Suprapubic skin (tissue), 4 donors: ENCODE measurements at regions not wholly inside any gene's neighbourhood (a gene's known extent, or its start where the extent isn't known, plus 50 kb on each side); places are given as distances from the start of the nearest gene placed in this dataset.

Experiments used
- DNase-seq, 2 donors: peaks; one replicate each; pipeline ENCODE4 v3.0.0-alpha.2; 2019; ENCODE audit warnings: low spot score in 2 of 2
- H3K27ac ChIP-seq: fragments of 200-600 bp; sonication (generic); one replicate; pipeline ENCODE4 v1.5.1; 2019
- H3K27me3 ChIP-seq: fragments of 200-600 bp; sonication (generic); one replicate; pipeline ENCODE4 v1.5.1; 2019
- H3K36me3 ChIP-seq: fragments of 200-600 bp; sonication (generic); one replicate; pipeline ENCODE4 v1.5.1; 2019
- H3K4me1 ChIP-seq: fragments of 200-600 bp; sonication (generic); one replicate; pipeline ENCODE4 v1.5.1; 2019
- H3K4me3 ChIP-seq: fragments of 200-600 bp; sonication (generic); one replicate; pipeline ENCODE4 v1.5.1; 2019; ENCODE audit warnings: mild to moderate bottlenecking
- H3K9me3 ChIP-seq: fragments of 200-600 bp; sonication (generic); one replicate; pipeline ENCODE4 v1.5.1; 2019
- CTCF ChIP-seq, 2 donors: fragments of 200-600 bp in 1 of 2; fragments of 450-650 bp in 1 of 2; sonication (generic) in 1 of 2; IDR thresholded peaks; one replicate each; pipeline ENCODE4 v1.5.1; 2016 to 2019; ENCODE audit warnings: antibody characterized with exemption in 2 of 2, mild to moderate bottlenecking in 1 of 2, moderate library complexity in 1 of 2
- EP300 ChIP-seq: sonication (generic); formaldehyde crosslinking; IDR thresholded peaks from one replicate; pipeline ENCODE4 v1.6.1; 2017; ENCODE audit warnings: antibody characterized with exemption
- POLR2A ChIP-seq, 2 donors: fragments of 450-650 bp; IDR thresholded peaks; one replicate each; pipeline ENCODE4 v1.6.1; 2017; ENCODE audit warnings: antibody characterized with exemption in 2 of 2, mild to moderate bottlenecking in 2 of 2, moderate library complexity in 2 of 2
- POLR2AphosphoS5 ChIP-seq, 3 donors: sonication (generic); formaldehyde crosslinking; IDR thresholded peaks; one replicate each; pipeline ENCODE4 v1.6.1; 2017; ENCODE audit warnings: antibody characterized with exemption in 3 of 3
- WGBS: methylation state at CpG from one replicate; pipeline ENCODE4 v1.1.5; 2018; 5-methylcytosine and 5-hydroxymethylcytosine counted together

GRCh38 chr10:56593120-56593519 lies 232.1 kb upstream of the ZWINT start:
- H3K27ac ChIP-seq = no peak overlapping the region
- H3K9me3 ChIP-seq = no peaks in the 10 kb centered on the region
- no peaks in the 10 kb centered on the region for H3K27me3 ChIP-seq
- 78% methylated on average over 1 of the region's 1 CpG for WGBS
- H3K36me3 ChIP-seq = no peaks in the 10 kb centered on the region
- no peak for TF ChIP-seq POLR2A (IDR thresholded peaks at IDR 0.05)
- no peak for TF ChIP-seq POLR2AphosphoS5 (IDR thresholded peaks at IDR 0.05)
- no peak for TF ChIP-seq EP300
- no peak for TF ChIP-seq CTCF (IDR thresholded peaks at IDR 0.05)
- no peak for DNase-seq
- H3K4me1 ChIP-seq = no peaks in the 10 kb centered on the region
- no peak overlapping the region for H3K4me3 ChIP-seq

- no peak for TF ChIP-seq EP300
- TF ChIP-seq CTCF (IDR thresholded peaks at IDR 0.05) = no peak
- TF ChIP-seq POLR2AphosphoS5 (IDR thresholded peaks at IDR 0.05) = no peak
- TF ChIP-seq POLR2A (IDR thresholded peaks at IDR 0.05) = no peak
- no peak for DNase-seq
- no peak overlapping the region for H3K4me3 ChIP-seq
- no peaks in the 10 kb centered on the region for H3K9me3 ChIP-seq
- no peaks in the 10 kb centered on the region for H3K4me1 ChIP-seq
- no peak overlapping the region for H3K27ac ChIP-seq
- H3K36me3 ChIP-seq = no peaks in the 10 kb centered on the region
- no peaks in the 10 kb centered on the region for H3K27me3 ChIP-seq
- WGBS = 46% methylated on average over 12 of the region's 12 CpGs
Measured at GRCh38 chr10:56586461-56586891, 225.4 kb upstream of the ZWINT start.

GRCh38 chr10:56585447-56586171 lies 224.6 kb upstream of the ZWINT start:
- 83% methylated on average over 3 of the region's 4 CpGs for WGBS
- no peak overlapping the region for H3K27ac ChIP-seq
- no peaks in the 10 kb centered on the region for H3K4me1 ChIP-seq
- H3K27me3 ChIP-seq = no peaks in the 10 kb centered on the region
- TF ChIP-seq CTCF (IDR thresholded peaks at IDR 0.05) (no peak), POLR2AphosphoS5 (IDR thresholded peaks at IDR 0.05) (no peak), POLR2A (IDR thresholded peaks at IDR 0.05) (no peak), EP300 (no peak)
- no peak overlapping the region for H3K4me3 ChIP-seq
- H3K9me3 ChIP-seq = no peaks in the 10 kb centered on the region
- DNase-seq = no peak
- no peaks in the 10 kb centered on the region for H3K36me3 ChIP-seq

GRCh38 chr10:56583316-56583715 lies 222.3 kb upstream of the ZWINT start:
- no peaks in the 10 kb centered on the region for H3K4me1 ChIP-seq
- WGBS = 48% methylated on average over 1 of the region's 1 CpG
- no peaks in the 10 kb centered on the region for H3K9me3 ChIP-seq
- no peak for TF ChIP-seq POLR2A (IDR thresholded peaks at IDR 0.05)
- no peak for TF ChIP-seq CTCF (IDR thresholded peaks at IDR 0.05)
- TF ChIP-seq POLR2AphosphoS5 (IDR thresholded peaks at IDR 0.05) = no peak
- TF ChIP-seq EP300 = no peak
- no peaks in the 10 kb centered on the region for H3K36me3 ChIP-seq
- H3K4me3 ChIP-seq = no peak overlapping the region
- no peaks in the 10 kb centered on the region for H3K27me3 ChIP-seq
- DNase-seq = no peak
- no peak overlapping the region for H3K27ac ChIP-seq

GRCh38 chr10:56567580-56567979 lies 206.5 kb upstream of the ZWINT start:
- no peak for DNase-seq
- 81% methylated on average over 1 of the region's 1 CpG for WGBS
- TF ChIP-seq CTCF (IDR thresholded peaks at IDR 0.05) (no peak), POLR2AphosphoS5 (IDR thresholded peaks at IDR 0.05) (no peak), EP300 (no peak), POLR2A (IDR thresholded peaks at IDR 0.05) (no peak)
- H3K27me3 ChIP-seq = no peaks in the 10 kb centered on the region
- H3K4me3 ChIP-seq = no peak overlapping the region
- H3K27ac ChIP-seq = no peak overlapping the region
- no peaks in the 10 kb centered on the region for H3K36me3 ChIP-seq
- peaks cover 7% of the 10 kb centered on the region for H3K9me3 ChIP-seq
- no peaks in the 10 kb centered on the region for H3K4me1 ChIP-seq
